HCT116 (cell line): ENCODE measurements at regions not wholly inside any gene's neighbourhood (a gene's known extent, or its start where the extent isn't known, plus 50 kb on each side); places are given as distances from the start of the nearest gene placed in this dataset.

Experiments used
- ATAC-seq: fragments of 200-7000 bp; cut with Tn5 transposase; 2 replicates; pipeline ENCODE4 v1.9.1; 2020; ENCODE audit warnings: mild to moderate bottlenecking, moderate library complexity
- BruUV-seq: library from RNA; stranded (reverse); fragments of 400-500 nt; replicated peaks from 2 replicates; lab custom pipeline; 2021; lab: Mats Ljungman, UMichigan
- CTCF ChIA-PET: fragments of 300-600 bp; sonication (Branson Sonifier 250); formaldehyde crosslinking; loops from one replicate; lab custom pipeline; 2021; ENCODE audit warnings: antibody characterized with exemption; lab: Charles Lee
- POLR2A ChIA-PET: fragments of 300-600, 350-600 bp; sonication (Branson Sonifier 250); formaldehyde crosslinking; loops from one replicate; lab custom pipeline; 2021; ENCODE audit warnings: antibody characterized with exemption; lab: Charles Lee
- RAD21 ChIA-PET, 2 experiments: fragments of 300-600 bp; sonication (Branson Sonifier 250); formaldehyde crosslinking; loops; one replicate each; lab custom pipeline; 2023; ENCODE audit warnings: low total read pairs in 2 of 2; ENCODE audit not compliant: uncharacterized antibody in 2 of 2, unreplicated experiment in 2 of 2, low non-redundant PET in 1 of 2; lab: Charles Lee
- DNase-seq: peaks from one replicate; pipeline ENCODE4 v3.0.0-alpha.2; 2010; ENCODE audit warnings: low read depth, low spot score
- H2AFZ ChIP-seq: fragments of 200-600 bp; shearing (Covaris generic), sonication (generic); 2 replicates; pipeline ENCODE4 v1.6.1; 2017; ENCODE audit warnings: low read depth, mixed run types, mixed read lengths, antibody characterized with exemption, low read length; ENCODE audit not compliant: poor library complexity, severe bottlenecking
- H3K27ac ChIP-seq: 2 replicates; pipeline ENCODE4 v1.5.1; 2012; ENCODE audit warnings: low read depth, low read length
- H3K27me3 ChIP-seq: fragments of 200-600 bp; sonication (generic); 2 replicates; pipeline ENCODE4 v1.6.1; 2016; ENCODE audit warnings: mixed run types, low read length, mixed read lengths; ENCODE audit not compliant: insufficient read depth
- H3K36me3 ChIP-seq, 2 experiments: fragments of 200-500 bp in 1 of 2; fragments of 200-600 bp in 1 of 2; sonication (Bioruptor generic) in 1 of 2; sonication (generic) in 1 of 2; 2 replicates each; pipeline versions ENCODE4 v1.5.1 to v1.6.1; 2014 to 2016; ENCODE audit warnings: low read length in 2 of 2, inconsistent platforms in 1 of 2, mixed read lengths in 1 of 2, mixed run types in 1 of 2; ENCODE audit not compliant: insufficient read depth in 2 of 2, control insufficient read depth in 1 of 2
- H3K4me1 ChIP-seq, 2 experiments: fragments of 200-600 bp in 1 of 2; sonication (generic) in 1 of 2; 2 replicates each; pipeline versions ENCODE4 v1.5.1 to v1.6.1; 2012 to 2017; ENCODE audit warnings: low read length in 2 of 2, inconsistent platforms in 1 of 2, mild to moderate bottlenecking in 1 of 2, mixed read lengths in 1 of 2, mixed run types in 1 of 2, moderate library complexity in 1 of 2; ENCODE audit not compliant: insufficient read depth in 2 of 2, control insufficient read depth in 1 of 2
- H3K4me2 ChIP-seq: fragments of 200-600 bp; sonication (generic); 2 replicates; pipeline ENCODE4 v1.6.1; 2017; ENCODE audit warnings: mixed run types, low read length, mixed read lengths
- H3K4me3 ChIP-seq, 2 experiments: fragments of 200-600 bp in 1 of 2; sonication (generic) in 1 of 2; replicated peaks in 1 of 2; 2 replicates each; pipeline ENCODE4 v1.5.1; 2011 to 2016; ENCODE audit warnings: low read length in 2 of 2, control low read depth in 1 of 2, low read depth in 1 of 2, mild to moderate bottlenecking in 1 of 2, mixed read lengths in 1 of 2, mixed run types in 1 of 2
- H3K79me2 ChIP-seq: fragments of 200-600 bp; sonication (generic); 2 replicates; pipeline ENCODE4 v1.6.1; 2017; ENCODE audit warnings: mild to moderate bottlenecking, mixed run types, low read length, moderate library complexity, mixed read lengths; ENCODE audit not compliant: insufficient read depth
- H3K9ac ChIP-seq: fragments of 200-600 bp; sonication (generic); 2 replicates; pipeline ENCODE4 v1.6.1; 2016; ENCODE audit warnings: low read length, mixed read lengths
- H3K9me2 ChIP-seq: fragments of 200-600 bp; sonication (generic), shearing (Covaris generic); 2 replicates; pipeline ENCODE4 v1.6.1; 2017; ENCODE audit warnings: mixed run types, mild to moderate bottlenecking, moderate library complexity; ENCODE audit not compliant: insufficient read depth
- H3K9me3 ChIP-seq, 2 experiments: fragments of 200-500 bp in 1 of 2; fragments of 200-600 bp in 1 of 2; sonication (Bioruptor generic) in 1 of 2; sonication (generic) in 1 of 2; 2 replicates each; pipeline ENCODE4 v1.6.1; 2014 to 2017; ENCODE audit warnings: low read length in 2 of 2, mixed read lengths in 2 of 2, inconsistent platforms in 1 of 2, low read depth in 1 of 2, mild to moderate bottlenecking in 1 of 2, mixed run types in 1 of 2, moderate library complexity in 1 of 2; ENCODE audit not compliant: control insufficient read depth in 1 of 2, insufficient read depth in 1 of 2
- H4K20me1 ChIP-seq: fragments of 200-600 bp; sonication (generic), shearing (Covaris generic); 2 replicates; pipeline ENCODE4 v1.6.1; 2017; ENCODE audit warnings: mixed run types, mild to moderate bottlenecking, moderate library complexity; ENCODE audit not compliant: insufficient read depth
- CBX3 ChIP-seq: IDR thresholded peaks from 2 replicates; pipeline ENCODE4 v1.6.1; 2012; ENCODE audit warnings: low read depth
- EGR1 ChIP-seq: IDR thresholded peaks from 2 replicates; pipeline ENCODE4 v1.6.1; 2012; ENCODE audit warnings: low read depth
- FOSL1 ChIP-seq: IDR thresholded peaks from 2 replicates; pipeline ENCODE4 v1.6.1; 2012; ENCODE audit warnings: low read depth
- JUND ChIP-seq: IDR thresholded peaks from 2 replicates; pipeline ENCODE4 v1.6.1; 2012
- POLR2A ChIP-seq: IDR thresholded peaks from 2 replicates; pipeline ENCODE4 v1.7.0; 2011; ENCODE audit warnings: borderline replicate concordance; ENCODE audit not compliant: insufficient read depth, insufficient read length; ENCODE audit errors: extremely low read depth
- POLR2AphosphoS5 ChIP-seq: IDR thresholded peaks from 2 replicates; pipeline ENCODE4 v1.6.1; 2011; ENCODE audit warnings: mild to moderate bottlenecking, low read depth, low read length, moderate library complexity
- RAD21 ChIP-seq: IDR thresholded peaks from 2 replicates; pipeline ENCODE4 v1.6.1; 2012; ENCODE audit warnings: low read depth, mild to moderate bottlenecking
- REST ChIP-seq: IDR thresholded peaks from 2 replicates; pipeline ENCODE4 v1.6.1; 2012; ENCODE audit warnings: low read depth
- SP1 ChIP-seq: IDR thresholded peaks from 2 replicates; pipeline ENCODE4 v1.6.1; 2012; ENCODE audit warnings: low read depth
- TCF7L2 ChIP-seq: IDR thresholded peaks from 2 replicates; pipeline ENCODE4 v1.7.0; 2011; ENCODE audit warnings: borderline replicate concordance, inconsistent platforms; ENCODE audit not compliant: insufficient read depth, insufficient read length; ENCODE audit errors: extremely low read depth
- ZBTB33 ChIP-seq: IDR thresholded peaks from 2 replicates; pipeline ENCODE4 v1.6.1; 2011; ENCODE audit warnings: mild to moderate bottlenecking, low read length, moderate library complexity; ENCODE audit not compliant: insufficient replicate concordance; ENCODE audit errors: extremely low read depth
- ZFX ChIP-seq: fragments of 450-650 bp; IDR thresholded peaks from 2 replicates; pipeline ENCODE4 v1.6.1; 2017
- ZNF274 ChIP-seq: fragments of 200-500 bp; sonication (Bioruptor generic); IDR thresholded peaks from 2 replicates; pipeline ENCODE4 v1.6.1; 2014; ENCODE audit warnings: mild to moderate bottlenecking, low read depth, low read length, inconsistent platforms
- intact Hi-C: fragments of 100-400 bp; cut with micrococcal nuclease; formaldehyde crosslinking; loops from 2 replicates; pipeline ENCODE4 v1.10.0; 2022
- TF ChIP-seq, protein P1 (sequence below): IDR thresholded peaks from 2 replicates; pipeline ENCODE4 v1.6.1; 2012
- TF ChIP-seq, protein P2 (sequence below), 3 experiments: fragments of 200-600 bp in 1 of 3; sonication (generic) in 1 of 3; IDR thresholded peaks in 2 of 3; conservative IDR thresholded peaks in 1 of 3; 2 replicates each; pipeline ENCODE4 v1.5.1; 2012 to 2017; ENCODE audit warnings: low read depth in 2 of 3, low read length in 2 of 3, antibody characterized with exemption in 1 of 3, borderline replicate concordance in 1 of 3, control low read depth in 1 of 3, mild to moderate bottlenecking in 1 of 3, mixed read lengths in 1 of 3, mixed run types in 1 of 3, moderate library complexity in 1 of 3; ENCODE audit not compliant: insufficient read depth in 1 of 3

GRCh38 chr14:62604524-62604923 is 440.7 kb downstream of the KCNH5 start:
- ChIA-PET CTCF (no interaction called here), POLR2A (no interaction called here), RAD21 (no interaction called here)
- Histone ChIP-seq H3K4me2 (no peak overlapping the region), H3K9me2 (no peaks in the 10 kb centered on the region), H3K27me3 (no peaks in the 10 kb centered on the region), H3K27ac (no peak overlapping the region), H3K36me3 (no peaks in the 10 kb centered on the region), H3K4me3 (no peak overlapping the region), H3K9me3 (peaks cover 6 to 26% of the 10 kb centered on the region in 2 experiments; a peak in 2 of 4 replicates), H4K20me1 (no peaks in the 10 kb centered on the region), H3K9ac (no peak overlapping the region), H2AFZ (no peak overlapping the region), H3K4me1 (no peaks in the 10 kb centered on the region), H3K79me2 (no peaks in the 10 kb centered on the region)
- no peak for ATAC-seq
- no peak for DNase-seq
- TF ChIP-seq CBX3 (no peak), SP1 (no peak), POLR2AphosphoS5 (no peak), FOSL1 (no peak), EGR1 (no peak), RAD21 (no peak), ZFX (no peak), ZNF274 (no peak), ZBTB33 (no peak), REST (no peak), TCF7L2 (no peak), JUND (no peak), POLR2A (no peak)
- TF ChIP-seq, protein P1, sequence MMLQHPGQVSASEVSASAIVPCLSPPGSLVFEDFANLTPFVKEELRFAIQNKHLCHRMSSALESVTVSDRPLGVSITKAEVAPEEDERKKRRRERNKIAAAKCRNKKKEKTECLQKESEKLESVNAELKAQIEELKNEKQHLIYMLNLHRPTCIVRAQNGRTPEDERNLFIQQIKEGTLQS: no peak
- TF ChIP-seq, protein P2, sequence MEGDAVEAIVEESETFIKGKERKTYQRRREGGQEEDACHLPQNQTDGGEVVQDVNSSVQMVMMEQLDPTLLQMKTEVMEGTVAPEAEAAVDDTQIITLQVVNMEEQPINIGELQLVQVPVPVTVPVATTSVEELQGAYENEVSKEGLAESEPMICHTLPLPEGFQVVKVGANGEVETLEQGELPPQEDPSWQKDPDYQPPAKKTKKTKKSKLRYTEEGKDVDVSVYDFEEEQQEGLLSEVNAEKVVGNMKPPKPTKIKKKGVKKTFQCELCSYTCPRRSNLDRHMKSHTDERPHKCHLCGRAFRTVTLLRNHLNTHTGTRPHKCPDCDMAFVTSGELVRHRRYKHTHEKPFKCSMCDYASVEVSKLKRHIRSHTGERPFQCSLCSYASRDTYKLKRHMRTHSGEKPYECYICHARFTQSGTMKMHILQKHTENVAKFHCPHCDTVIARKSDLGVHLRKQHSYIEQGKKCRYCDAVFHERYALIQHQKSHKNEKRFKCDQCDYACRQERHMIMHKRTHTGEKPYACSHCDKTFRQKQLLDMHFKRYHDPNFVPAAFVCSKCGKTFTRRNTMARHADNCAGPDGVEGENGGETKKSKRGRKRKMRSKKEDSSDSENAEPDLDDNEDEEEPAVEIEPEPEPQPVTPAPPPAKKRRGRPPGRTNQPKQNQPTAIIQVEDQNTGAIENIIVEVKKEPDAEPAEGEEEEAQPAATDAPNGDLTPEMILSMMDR (IDR thresholded peaks at IDR 0.05 in 2 of 3, conservative IDR thresholded peaks at IDR 0.05 in 1 of 3; ENCODE audit: borderline replicate concordance in 1 of 3, insufficient read depth in 1 of 3, low read depth in 2 of 3, low read length in 2 of 3): no peak
- intact Hi-C loops: no loop called here
- BruUV-seq: no TSS peak
